Neuronal stem cell (in vitro differentiated cells): ENCODE measurements at regions not wholly inside any gene's neighbourhood (a gene's known extent, or its start where the extent isn't known, plus 50 kb on each side); places are given as distances from the start of the nearest gene placed in this dataset.
A peak's percentile ranks its signal among the peaks of the same experiment; 100 is the strongest.

ENCODE experiments used
- DNase-seq: peaks from one replicate; pipeline ENCODE4 v3.0.0-alpha.2; 2013; ENCODE audit warnings: low spot score
- H2AFZ ChIP-seq: one replicate; pipeline ENCODE4 v1.6.1; 2013; ENCODE audit warnings: mild to moderate bottlenecking, low read length, inconsistent platforms
- H2AK5ac ChIP-seq: 2 replicates; pipeline ENCODE4 v1.6.1; 2013; ENCODE audit warnings: low read depth, mild to moderate bottlenecking, inconsistent platforms, low read length, moderate library complexity, mixed read lengths
- H2BK120ac ChIP-seq: 2 replicates; pipeline ENCODE4 v1.6.1; 2013; ENCODE audit warnings: low read depth, mild to moderate bottlenecking, inconsistent platforms, low read length, moderate library complexity, mixed read lengths
- H2BK12ac ChIP-seq: one replicate; pipeline ENCODE4 v1.6.1; 2013; ENCODE audit warnings: low read length, inconsistent platforms
- H2BK15ac ChIP-seq: 2 replicates; pipeline ENCODE4 v1.6.1; 2013; ENCODE audit warnings: mild to moderate bottlenecking, low read length, inconsistent platforms, mixed read lengths
- H2BK5ac ChIP-seq: one replicate; pipeline ENCODE4 v1.6.1; 2013; ENCODE audit warnings: inconsistent platforms, mild to moderate bottlenecking, low read length, moderate library complexity
- H3K14ac ChIP-seq: one replicate; pipeline ENCODE4 v1.6.1; 2013; ENCODE audit warnings: low read length, inconsistent platforms
- H3K18ac ChIP-seq: 2 replicates; pipeline ENCODE4 v1.6.1; 2013; ENCODE audit warnings: low read length, inconsistent platforms
- H3K23ac ChIP-seq: 2 replicates; pipeline ENCODE4 v1.6.1; 2013; ENCODE audit warnings: low read depth, mild to moderate bottlenecking, mixed read lengths, low read length, inconsistent platforms; ENCODE audit not compliant: poor library complexity
- H3K27ac ChIP-seq: replicated peaks from 3 replicates; pipeline ENCODE4 v1.5.1; 2013; ENCODE audit warnings: low read length, inconsistent platforms
- H3K27me3 ChIP-seq, 3 experiments: 2 replicates each; pipeline ENCODE4 v1.6.1; 2013; ENCODE audit warnings: low read length in 3 of 3, mild to moderate bottlenecking in 2 of 3, inconsistent platforms in 1 of 3, low read depth in 1 of 3, mixed read lengths in 1 of 3, moderate library complexity in 1 of 3; ENCODE audit not compliant: control insufficient read depth in 3 of 3, insufficient read depth in 3 of 3
- H3K36me3 ChIP-seq, 2 donors: replicated peaks in 1 of 2; 2 replicates each; pipeline ENCODE4 v1.6.1; 2013; ENCODE audit warnings: low read length in 2 of 2; ENCODE audit not compliant: control insufficient read depth in 2 of 2, insufficient read depth in 2 of 2
- H3K4ac ChIP-seq: 2 replicates; pipeline ENCODE4 v1.6.1; 2013; ENCODE audit warnings: inconsistent platforms, mild to moderate bottlenecking, low read length, moderate library complexity
- H3K4me1 ChIP-seq, 2 donors: 1 replicate in 1 of 2; 2 replicates in 1 of 2; pipeline ENCODE4 v1.6.1; 2013; ENCODE audit warnings: low read length in 2 of 2, low read depth in 1 of 2; ENCODE audit not compliant: control insufficient read depth in 2 of 2, insufficient read depth in 1 of 2
- H3K4me2 ChIP-seq: one replicate; pipeline ENCODE4 v1.6.1; 2013; ENCODE audit warnings: mild to moderate bottlenecking, low read length, inconsistent platforms; ENCODE audit not compliant: insufficient read depth, poor library complexity, severe bottlenecking
- H3K4me3 ChIP-seq, 2 donors: 2 replicates each; pipeline ENCODE4 v1.5.1; 2013; ENCODE audit warnings: low read length in 2 of 2, mild to moderate bottlenecking in 2 of 2, inconsistent platforms in 1 of 2, moderate library complexity in 1 of 2
- H3K79me1 ChIP-seq: one replicate; pipeline ENCODE4 v1.6.1; 2013; ENCODE audit warnings: low read depth, mild to moderate bottlenecking, inconsistent platforms, low read length, moderate library complexity
- H3K9ac ChIP-seq: one replicate; pipeline ENCODE4 v1.6.1; 2013; ENCODE audit warnings: mild to moderate bottlenecking, low read depth, low read length, inconsistent platforms; ENCODE audit not compliant: poor library complexity
- H3K9me3 ChIP-seq, 2 donors: replicated peaks in 1 of 2; 2 replicates each; pipeline versions ENCODE3 to v1.6.1; 2013; ENCODE audit warnings: low read length in 2 of 2, mild to moderate bottlenecking in 2 of 2, inconsistent platforms in 1 of 2, low read depth in 1 of 2, mixed read lengths in 1 of 2, moderate library complexity in 1 of 2; ENCODE audit not compliant: control insufficient read depth in 2 of 2, insufficient read depth in 1 of 2
- H4K8ac ChIP-seq: one replicate; pipeline ENCODE4 v1.6.1; 2013; ENCODE audit warnings: low read depth, mild to moderate bottlenecking, inconsistent platforms, low read length, moderate library complexity
- H4K91ac ChIP-seq: one replicate; pipeline ENCODE4 v1.6.1; 2013; ENCODE audit warnings: low read length, low read depth, mild to moderate bottlenecking, inconsistent platforms; ENCODE audit not compliant: poor library complexity
- WGBS, 2 donors: extraction: QIAGEN DNeasy Blood & Tissue Kit; methylation state at CpG; one replicate each; pipeline ENCODE4 v1.1.7; 2013; ENCODE audit warnings: missing lambda C conversion rate in 2 of 2, mixed read lengths in 1 of 2; ENCODE audit not compliant: insufficient read length in 2 of 2, insufficient replicate concordance in 1 of 2; ENCODE audit errors: extremely low coverage in 2 of 2; 5-methylcytosine and 5-hydroxymethylcytosine counted together

DNA sequence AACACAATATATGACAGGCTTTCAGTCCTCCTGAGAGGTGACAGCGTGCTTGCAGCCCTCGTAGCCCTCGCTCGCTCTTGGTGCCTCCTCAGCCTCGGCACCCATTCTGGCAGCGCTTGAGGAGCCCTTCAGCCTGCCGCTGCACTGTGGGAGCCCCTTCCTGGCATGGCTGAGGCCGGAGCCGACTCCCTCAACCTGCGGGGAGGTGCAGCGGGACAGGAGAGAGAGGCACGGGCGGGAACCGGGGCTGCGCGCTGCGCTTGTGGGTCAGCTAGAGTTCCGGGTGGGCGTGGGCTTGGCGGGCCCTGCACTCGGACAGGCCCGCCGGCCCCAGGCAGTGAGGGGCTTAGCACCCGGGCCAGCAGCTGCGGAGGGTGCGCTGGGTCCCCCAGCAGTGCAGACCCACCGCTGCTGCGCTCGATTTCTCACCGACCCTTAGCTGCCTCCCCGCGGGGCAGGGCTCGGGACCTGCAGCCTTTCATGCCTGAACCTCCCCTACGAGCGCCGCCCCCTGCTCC is 60.4 kb upstream of the HRH1 start:
- Histone ChIP-seq H3K36me3 (no peaks in the 10 kb centered on the region), H3K4me2 (no peak overlapping the region), H3K9ac (no peak overlapping the region), H3K23ac (no peak overlapping the region), H2BK15ac (no peak overlapping the region), H2BK5ac (no peak overlapping the region), H4K91ac (no peak overlapping the region), H3K4me1 (peaks cover 0 to 13% of the 10 kb centered on the region in 2 donors), H4K8ac (no peak overlapping the region), H3K27me3 (no peaks in the 10 kb centered on the region), H3K27ac (no peak overlapping the region), H3K18ac (no peak overlapping the region), H3K14ac (no peak overlapping the region), H2AK5ac (no peak overlapping the region), H2BK120ac (no peak overlapping the region), H3K79me1 (no peaks in the 10 kb centered on the region), H3K4me3 (no peak overlapping the region), H2BK12ac (no peak overlapping the region), H2AFZ (no peak overlapping the region), H3K9me3 (no peaks in the 10 kb centered on the region), H3K4ac (no peak overlapping the region)
- no CpG with 5 or more reads among the region's 36 CpGs for WGBS, 2 donors
- DNase-seq = no peak

DNA sequence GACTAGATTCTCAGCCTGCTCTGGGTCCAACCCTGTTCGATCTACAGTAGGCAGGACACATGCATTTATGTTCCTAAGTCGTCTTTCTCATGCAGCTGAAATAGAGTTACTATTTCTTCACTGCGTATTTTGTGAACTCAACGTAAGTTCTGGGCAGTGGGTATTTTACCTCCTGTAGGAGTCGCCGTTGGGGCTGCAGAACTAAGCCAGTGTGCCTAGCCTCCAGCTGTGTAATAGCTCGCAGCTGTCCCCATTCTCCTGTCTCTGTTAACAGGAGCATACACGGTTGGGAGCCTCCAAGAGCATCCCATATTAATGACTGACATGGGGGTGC is 58.4 kb upstream of the HRH1 start:
- H2BK5ac ChIP-seq = no peak overlapping the region
- no peak for DNase-seq
- no peaks in the 10 kb centered on the region for H3K36me3 ChIP-seq
- H3K18ac ChIP-seq = no peak overlapping the region
- H3K9me3 ChIP-seq = no peaks in the 10 kb centered on the region
- no peaks in the 10 kb centered on the region for H3K27me3 ChIP-seq
- H2AK5ac ChIP-seq = no peak overlapping the region
- H2BK120ac ChIP-seq = no peak overlapping the region
- no peak overlapping the region for H3K23ac ChIP-seq
- no peak overlapping the region for H4K8ac ChIP-seq
- H3K27ac ChIP-seq = no peak overlapping the region
- no peak overlapping the region for H4K91ac ChIP-seq
- no peak overlapping the region for H2BK15ac ChIP-seq
- H3K4ac ChIP-seq = no peak overlapping the region
- no peak overlapping the region for H3K4me2 ChIP-seq
- no peak overlapping the region for H3K14ac ChIP-seq
- no peak overlapping the region for H3K4me3 ChIP-seq
- no peak overlapping the region for H3K9ac ChIP-seq
- no peaks in the 10 kb centered on the region for H3K79me1 ChIP-seq
- peak overlapping the region; percentile 75 for H2AFZ ChIP-seq
- no CpG with 5 or more reads among the region's 8 CpGs for WGBS, 2 donors
- peaks cover 0 to 13% of the 10 kb centered on the region in 2 donors for H3K4me1 ChIP-seq
- H2BK12ac ChIP-seq = no peak overlapping the region

DNA sequence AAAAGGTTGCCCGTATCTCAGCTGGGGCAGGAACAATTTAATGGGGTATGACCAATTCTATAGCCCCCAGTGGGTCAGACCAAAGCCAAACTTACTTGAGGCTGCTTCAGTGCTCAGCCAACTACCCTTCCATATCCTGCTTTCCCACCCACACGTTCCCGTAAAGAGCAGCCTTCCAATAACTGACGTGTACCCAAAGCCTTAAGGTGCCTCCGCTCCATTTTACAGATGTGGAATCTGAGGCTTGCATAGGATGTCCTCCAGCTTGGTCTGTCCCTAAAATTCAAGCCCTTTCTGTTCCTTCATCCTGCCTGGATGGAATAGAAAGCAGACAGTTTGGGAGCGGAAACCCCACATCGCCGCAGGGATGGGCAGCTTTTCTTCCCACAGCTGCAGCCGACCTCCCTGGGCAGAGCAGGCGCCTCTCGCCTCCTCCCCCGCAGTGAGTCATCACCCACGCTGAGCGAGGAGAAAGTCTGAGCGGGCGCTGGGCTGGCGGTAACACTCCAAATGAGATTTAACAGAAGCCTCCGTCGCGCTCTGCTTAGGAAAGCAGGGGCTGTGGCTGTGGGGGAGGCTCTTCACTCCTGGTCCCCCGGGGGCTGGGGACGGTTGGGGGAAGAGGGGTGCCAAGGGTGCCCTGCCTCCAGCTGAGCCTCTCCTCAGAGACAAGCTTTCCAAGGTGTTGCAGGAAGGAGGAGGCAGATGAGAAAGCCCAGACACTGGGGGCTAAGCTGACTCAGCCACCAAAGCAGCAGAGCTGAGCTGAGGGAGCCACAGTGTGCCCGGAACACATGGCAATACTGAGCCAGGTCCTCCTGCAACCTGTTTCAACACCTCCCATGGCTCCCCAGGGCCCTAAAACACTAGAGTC is 57.8 kb upstream of the HRH1 start:
- no peak overlapping the region for H2BK5ac ChIP-seq
- no peak overlapping the region for H4K8ac ChIP-seq
- peak overlapping the region; percentile 47 for H3K4me2 ChIP-seq
- H2AFZ ChIP-seq = peak overlapping the region; percentile 75
- H3K4ac ChIP-seq = no peak overlapping the region
- H3K23ac ChIP-seq = no peak overlapping the region
- no peak overlapping the region for H4K91ac ChIP-seq
- H2BK120ac ChIP-seq = no peak overlapping the region
- peaks cover 0 to 10% of the 10 kb centered on the region in 2 donors for H3K4me1 ChIP-seq
- H3K9ac ChIP-seq = no peak overlapping the region
- peak overlapping the region; percentile 88 for H3K18ac ChIP-seq
- no peaks in the 10 kb centered on the region for H3K9me3 ChIP-seq
- H3K27me3 ChIP-seq = no peaks in the 10 kb centered on the region
- no peak overlapping the region for H3K4me3 ChIP-seq
- H3K14ac ChIP-seq = no peak overlapping the region
- no peaks in the 10 kb centered on the region for H3K36me3 ChIP-seq
- H3K79me1 ChIP-seq = no peaks in the 10 kb centered on the region
- H2BK15ac ChIP-seq = no peak overlapping the region
- H2AK5ac ChIP-seq = no peak overlapping the region
- WGBS, 2 donors = no CpG with 5 or more reads among the region's 23 CpGs
- DNase-seq = no peak
- H2BK12ac ChIP-seq = no peak overlapping the region
- H3K27ac ChIP-seq = peak overlapping the region; percentile 6

DNA sequence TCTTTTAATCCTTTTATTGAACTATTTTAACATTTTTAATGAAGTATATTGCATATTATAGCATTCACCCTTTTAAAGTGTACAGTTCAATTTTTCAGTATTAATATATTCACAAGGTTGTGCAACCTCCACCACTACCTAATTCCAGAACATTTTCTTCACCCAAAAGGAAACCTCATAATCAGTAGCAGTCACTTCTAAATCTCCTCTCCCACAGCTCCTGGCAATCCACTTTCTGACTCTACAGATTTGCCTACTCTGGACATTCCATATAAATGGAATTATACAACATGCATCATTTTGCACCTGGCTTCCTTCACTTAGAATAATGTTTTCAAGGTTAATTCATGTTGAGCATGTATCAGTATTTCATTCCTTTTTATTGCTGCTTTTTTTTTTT is 55.0 kb upstream of the HRH1 start:
- no peak overlapping the region for H3K27ac ChIP-seq
- H2BK15ac ChIP-seq = no peak overlapping the region
- no peak overlapping the region for H3K14ac ChIP-seq
- no peaks in the 10 kb centered on the region for H3K36me3 ChIP-seq
- no peak overlapping the region for H3K4me2 ChIP-seq
- no peak overlapping the region for H3K9ac ChIP-seq
- DNase-seq = no peak
- peaks cover 0 to 5% of the 10 kb centered on the region in 2 donors for H3K4me1 ChIP-seq
- H3K23ac ChIP-seq = no peak overlapping the region
- H2AFZ ChIP-seq = no peak overlapping the region
- H3K4me3 ChIP-seq = no peak overlapping the region
- H3K4ac ChIP-seq = no peak overlapping the region
- H3K9me3 ChIP-seq = no peaks in the 10 kb centered on the region
- no peak overlapping the region for H2BK12ac ChIP-seq
- no peak overlapping the region for H2BK120ac ChIP-seq
- H4K8ac ChIP-seq = no peak overlapping the region
- H3K18ac ChIP-seq = no peak overlapping the region
- no peak overlapping the region for H4K91ac ChIP-seq
- H3K27me3 ChIP-seq = no peaks in the 10 kb centered on the region
- no peak overlapping the region for H2AK5ac ChIP-seq
- no peak overlapping the region for H2BK5ac ChIP-seq
- H3K79me1 ChIP-seq = no peaks in the 10 kb centered on the region
